HCEC 1CT (cell line): ENCODE measurements at regions not wholly inside any gene's neighbourhood (a gene's known extent, or its start where the extent isn't known, plus 50 kb on each side); places are given as distances from the start of the nearest gene placed in this dataset.

Source experiments
- DNase-seq: peaks from one replicate; pipeline ENCODE4 v3.0.0-alpha.2; 2017

DNA sequence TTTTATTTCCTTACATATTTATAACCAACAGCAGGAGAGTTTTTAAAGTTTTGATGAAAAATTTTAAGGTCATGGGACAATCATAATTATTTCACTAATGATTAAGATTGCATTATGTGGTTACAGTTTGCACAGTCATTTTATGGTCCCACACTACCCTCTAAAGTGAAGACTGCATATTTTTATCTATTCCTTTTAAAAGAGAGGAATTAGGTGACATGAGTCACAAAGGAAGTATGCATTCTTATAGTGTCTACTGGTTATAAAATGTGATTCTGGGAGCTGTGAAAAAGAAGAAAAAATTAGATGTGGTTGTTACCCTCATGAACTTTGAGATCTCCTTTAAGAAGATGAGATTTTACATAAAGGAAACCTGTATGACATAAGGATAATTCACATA lies 87.9 kb upstream of the GRIA1 start:
- DNase-seq, result peak; percentile 73

DNA sequence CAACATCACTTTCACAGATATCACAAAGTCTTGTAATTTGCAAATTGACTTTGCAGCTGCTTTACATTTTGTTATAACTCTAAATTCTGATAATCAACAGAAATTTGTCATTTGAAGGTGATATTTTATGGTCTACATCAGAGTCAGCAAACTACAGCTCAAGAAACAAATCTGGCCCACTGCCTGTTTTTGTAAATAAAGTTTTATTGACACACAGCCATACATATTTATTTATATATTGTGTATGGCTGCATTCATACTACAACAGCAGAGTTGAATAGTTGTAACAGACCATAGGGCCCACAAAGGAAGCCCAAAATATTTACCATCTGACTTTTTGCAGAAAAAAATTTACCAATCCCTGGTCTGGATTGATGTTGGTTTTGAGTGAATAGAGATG lies 87.0 kb upstream of the GRIA1 start:
- no peak for DNase-seq

DNA sequence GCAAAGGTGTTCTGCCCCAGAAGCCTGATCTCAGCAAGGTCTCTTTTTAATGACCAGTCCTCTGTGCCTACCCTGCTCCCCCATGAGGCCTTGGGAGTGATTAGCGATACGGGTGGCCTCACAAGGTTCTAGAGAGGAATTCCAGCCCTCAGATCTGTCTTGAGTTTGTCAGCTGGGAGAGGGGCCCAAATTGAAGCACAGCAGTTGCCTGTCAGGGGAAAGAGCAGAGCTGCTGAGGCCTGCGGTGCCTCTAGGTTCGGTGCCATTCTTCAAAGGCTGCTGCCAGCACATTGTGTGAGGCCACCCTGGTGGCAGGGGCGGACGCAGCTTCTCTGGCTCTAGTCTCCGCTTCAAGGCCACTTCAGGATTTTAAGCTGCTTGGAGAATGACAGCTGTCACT lies 85.7 kb upstream of the GRIA1 start:
- DNase-seq, result no peak

DNA sequence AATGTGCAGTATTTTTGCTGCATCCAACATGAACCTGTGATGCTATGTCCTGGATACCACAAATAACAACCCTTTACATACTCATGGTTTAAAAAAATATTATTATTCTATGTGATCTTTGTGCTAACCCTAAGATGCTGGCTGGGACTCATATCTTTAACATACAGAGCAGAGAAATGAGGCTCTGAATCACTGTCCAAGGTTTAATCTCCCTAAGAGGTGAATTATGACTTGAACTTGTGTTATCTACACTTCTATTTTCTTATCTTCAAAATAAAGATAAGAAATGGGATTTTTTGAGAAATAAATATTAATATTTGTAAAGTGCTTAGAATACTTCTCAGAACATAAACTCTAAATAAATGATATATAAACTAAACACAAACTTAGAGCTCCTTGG lies 68.8 kb upstream of the GRIA1 start:
- no peak for DNase-seq

DNA sequence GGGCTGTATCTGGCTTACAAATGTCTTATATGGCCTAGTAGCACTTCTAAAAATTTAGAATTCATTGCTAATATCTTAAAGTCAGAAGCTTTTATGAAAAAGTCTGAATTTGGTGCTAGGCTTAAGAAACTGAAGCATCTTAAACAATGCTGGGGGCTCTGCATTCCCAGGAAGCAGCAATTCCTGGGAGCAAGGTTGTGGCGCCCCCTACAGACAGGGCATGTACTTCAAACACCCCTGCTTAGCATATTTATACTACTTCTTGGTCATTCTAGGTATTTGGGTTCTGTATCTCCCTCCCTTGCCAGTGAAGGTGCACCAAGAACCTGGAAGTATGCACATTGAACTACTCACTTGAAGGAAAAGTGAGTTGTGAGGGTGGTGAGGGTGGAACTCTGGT lies 64.6 kb upstream of the GRIA1 start:
- no peak for DNase-seq

DNA sequence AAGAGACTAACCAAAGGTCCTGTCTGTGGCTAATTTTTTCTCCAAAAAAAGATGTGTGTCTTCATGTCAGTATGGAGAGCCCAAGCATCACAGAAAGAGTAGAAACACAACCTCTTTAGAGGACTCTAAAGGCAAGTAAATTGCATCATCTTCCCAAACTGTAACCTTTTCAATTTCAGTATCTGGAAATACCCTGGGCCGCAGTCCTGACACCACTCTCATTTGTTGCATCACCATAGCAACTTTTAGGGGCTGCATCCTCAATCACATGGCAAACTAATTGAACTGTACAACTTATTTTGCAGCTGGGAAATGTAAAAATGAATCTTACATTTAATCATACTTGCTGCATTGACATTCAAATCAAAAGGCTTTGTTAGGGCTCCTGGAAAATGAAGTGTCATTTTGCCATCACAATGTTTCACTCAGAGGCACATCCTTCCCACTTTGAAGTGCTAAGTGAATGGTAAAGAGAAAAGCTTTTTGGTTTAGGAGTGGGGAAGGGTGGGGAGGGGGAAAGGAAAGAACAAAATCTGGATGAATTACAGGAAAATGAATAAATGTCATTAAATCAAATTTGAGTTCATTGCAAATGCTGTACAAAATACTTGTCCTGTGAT lies 60.6 kb upstream of the GRIA1 start:
- no peak for DNase-seq

DNA sequence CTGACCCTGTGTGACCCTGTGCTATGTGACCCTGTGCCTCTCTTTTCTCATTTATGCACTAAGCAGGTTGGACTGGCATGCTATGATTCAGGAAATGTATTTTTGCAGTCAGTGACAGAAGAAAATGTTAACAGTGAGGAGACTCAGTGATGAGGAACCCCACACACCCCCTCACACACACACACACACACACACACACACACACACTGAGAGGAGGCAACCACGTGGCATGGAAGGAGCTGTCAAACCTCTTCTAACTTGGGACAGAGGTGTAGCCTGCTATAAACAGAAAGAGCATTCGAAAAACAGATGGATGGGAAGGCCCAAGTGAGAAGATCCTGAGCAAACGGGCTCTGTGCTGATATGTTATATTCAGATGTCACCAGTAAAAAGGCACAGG lies 57.9 kb upstream of the GRIA1 start:
- DNase-seq, result no peak

DNA sequence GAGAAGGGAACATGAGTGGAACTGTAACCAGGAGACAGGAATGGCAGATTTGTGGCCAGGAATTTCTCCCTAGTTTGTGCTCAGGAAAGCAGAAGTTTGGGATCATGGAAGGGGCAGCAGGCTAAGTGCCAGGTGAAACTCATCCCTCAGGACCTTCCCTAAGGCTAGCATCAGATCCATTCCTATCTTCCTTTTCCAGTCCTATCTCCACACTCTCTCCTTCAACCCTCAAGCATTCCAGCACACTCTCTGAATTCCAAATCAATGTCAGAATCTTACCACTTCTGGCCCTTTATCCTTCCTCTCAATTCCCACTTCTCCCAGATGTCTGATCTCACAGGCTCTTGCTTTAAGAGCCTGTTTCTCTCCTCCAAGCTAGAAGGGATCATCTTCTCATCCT lies 53.2 kb upstream of the GRIA1 start:
- DNase-seq, result no peak

DNA sequence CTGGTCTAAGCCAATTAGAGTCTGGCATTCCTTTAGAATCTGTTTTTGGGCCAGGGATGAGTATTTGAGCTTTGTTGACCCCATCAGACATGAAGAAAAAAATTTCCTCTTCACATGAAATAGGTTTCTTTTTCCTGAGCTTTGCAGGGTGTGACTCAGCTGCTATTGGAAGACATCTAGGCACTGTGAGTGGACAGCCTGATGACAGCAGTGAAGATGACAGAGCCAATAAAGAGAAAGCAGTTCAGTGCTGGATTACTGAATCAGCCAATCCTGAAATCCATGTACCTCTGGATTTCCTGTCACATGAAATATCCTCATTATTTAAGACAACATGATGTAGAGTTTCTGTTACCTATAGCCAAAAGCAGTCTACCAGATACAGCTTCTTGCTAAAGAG lies 51.3 kb upstream of the GRIA1 start:
- no peak for DNase-seq
